Ishikawa (cell line): ENCODE measurements at regions not wholly inside any gene's neighbourhood (a gene's known extent, or its start where the extent isn't known, plus 50 kb on each side); places are given as distances from the start of the nearest gene placed in this dataset.

ENCODE experiments used
- CEBPB ChIP-seq: IDR thresholded peaks from 2 replicates; pipeline ENCODE4 v1.6.1; 2012
- CREB1 ChIP-seq: IDR thresholded peaks from 2 replicates; pipeline ENCODE4 v1.6.1; 2012; ENCODE audit warnings: low read depth
- EGR1 ChIP-seq: IDR thresholded peaks from 2 replicates; pipeline ENCODE4 v1.6.1; 2012
- EP300 ChIP-seq: IDR thresholded peaks from 2 replicates; pipeline ENCODE4 v1.6.1; 2012; ENCODE audit warnings: borderline replicate concordance
- FOXM1 ChIP-seq: IDR thresholded peaks from 2 replicates; pipeline ENCODE4 v1.6.1; 2012; ENCODE audit warnings: low read depth, borderline replicate concordance
- MAX ChIP-seq: IDR thresholded peaks from 2 replicates; pipeline ENCODE4 v1.6.1; 2012
- NFIC ChIP-seq: IDR thresholded peaks from 2 replicates; pipeline ENCODE4 v1.6.1; 2012
- RAD21 ChIP-seq: IDR thresholded peaks from 2 replicates; pipeline ENCODE4 v1.6.1; 2012; ENCODE audit warnings: low read depth
- REST ChIP-seq: IDR thresholded peaks from 2 replicates; pipeline ENCODE4 v1.6.1; 2012; ENCODE audit warnings: low read depth, mild to moderate bottlenecking
- TAF1 ChIP-seq: IDR thresholded peaks from 2 replicates; pipeline ENCODE4 v1.6.1; 2012; ENCODE audit warnings: low read depth, mild to moderate bottlenecking
- TCF12 ChIP-seq: IDR thresholded peaks from 2 replicates; pipeline ENCODE4 v1.6.1; 2012; ENCODE audit warnings: low read depth
- TEAD4 ChIP-seq: IDR thresholded peaks from 2 replicates; pipeline ENCODE4 v1.6.1; 2012
- USF1 ChIP-seq: IDR thresholded peaks from 2 replicates; pipeline ENCODE4 v1.6.1; 2012
- YY1 ChIP-seq: IDR thresholded peaks from 2 replicates; pipeline ENCODE4 v1.6.1; 2012; ENCODE audit warnings: low read depth
- ZBTB7A ChIP-seq: IDR thresholded peaks from 2 replicates; pipeline ENCODE4 v1.6.1; 2012; ENCODE audit warnings: low read depth

- no peak for TF ChIP-seq FOXM1
- TF ChIP-seq EGR1: no peak
- TF ChIP-seq RAD21: no peak
- TF ChIP-seq ZBTB7A: no peak
- no peak for TF ChIP-seq CEBPB
- no peak for TF ChIP-seq MAX
- no peak for TF ChIP-seq TAF1
- no peak for TF ChIP-seq CREB1
- TF ChIP-seq TCF12: no peak
- TF ChIP-seq NFIC: no peak
- no peak for TF ChIP-seq YY1
- no peak for TF ChIP-seq TEAD4
- TF ChIP-seq REST: no peak
- TF ChIP-seq EP300: no peak
- TF ChIP-seq USF1: no peak
These were observed 174.6 kb downstream of the NDFIP2 start for GRCh38 chr13:79655509-79655908.

GRCh38 chr13:79654520-79654919, 173.6 kb downstream of the NDFIP2 start:
- TF ChIP-seq EP300: no peak
- TF ChIP-seq TEAD4: no peak
- no peak for TF ChIP-seq REST
- TF ChIP-seq TAF1: no peak
- TF ChIP-seq FOXM1: no peak
- TF ChIP-seq CREB1: no peak
- TF ChIP-seq ZBTB7A: no peak
- TF ChIP-seq NFIC: no peak
- TF ChIP-seq TCF12: no peak
- TF ChIP-seq YY1: no peak
- TF ChIP-seq USF1: no peak
- TF ChIP-seq MAX: no peak
- no peak for TF ChIP-seq EGR1
- TF ChIP-seq RAD21: no peak
- no peak for TF ChIP-seq CEBPB

- no peak for TF ChIP-seq REST
- TF ChIP-seq RAD21: no peak
- no peak for TF ChIP-seq ZBTB7A
- TF ChIP-seq TCF12: no peak
- no peak for TF ChIP-seq MAX
- no peak for TF ChIP-seq EP300
- TF ChIP-seq YY1: no peak
- TF ChIP-seq USF1: no peak
- no peak for TF ChIP-seq CREB1
These were observed 169.7 kb downstream of the NDFIP2 start for GRCh38 chr13:79650688-79651087.

GRCh38 chr13:79648191-79648590, 167.2 kb downstream of the NDFIP2 start:
- TF ChIP-seq NFIC: no peak
- TF ChIP-seq EGR1: no peak
- TF ChIP-seq ZBTB7A: no peak
- no peak for TF ChIP-seq REST
- TF ChIP-seq TAF1: no peak
- no peak for TF ChIP-seq EP300
- TF ChIP-seq MAX: no peak
- TF ChIP-seq USF1: no peak
